ELF-1 (cell line): ENCODE measurements at regions not wholly inside any gene's neighbourhood (a gene's known extent, or its start where the extent isn't known, plus 50 kb on each side); places are given as distances from the start of the nearest gene placed in this dataset.
"Not testable (repeated sequence)": the region's sequence is repeated elsewhere in the genome, so short reads cannot be mapped to it uniquely, and the experiment has no call there.

Experiments used
- DNase-seq: peaks from one replicate; pipeline ENCODE4 v3.0.0-alpha.2; 2016; ENCODE audit warnings: low read depth, low spot score

DNA sequence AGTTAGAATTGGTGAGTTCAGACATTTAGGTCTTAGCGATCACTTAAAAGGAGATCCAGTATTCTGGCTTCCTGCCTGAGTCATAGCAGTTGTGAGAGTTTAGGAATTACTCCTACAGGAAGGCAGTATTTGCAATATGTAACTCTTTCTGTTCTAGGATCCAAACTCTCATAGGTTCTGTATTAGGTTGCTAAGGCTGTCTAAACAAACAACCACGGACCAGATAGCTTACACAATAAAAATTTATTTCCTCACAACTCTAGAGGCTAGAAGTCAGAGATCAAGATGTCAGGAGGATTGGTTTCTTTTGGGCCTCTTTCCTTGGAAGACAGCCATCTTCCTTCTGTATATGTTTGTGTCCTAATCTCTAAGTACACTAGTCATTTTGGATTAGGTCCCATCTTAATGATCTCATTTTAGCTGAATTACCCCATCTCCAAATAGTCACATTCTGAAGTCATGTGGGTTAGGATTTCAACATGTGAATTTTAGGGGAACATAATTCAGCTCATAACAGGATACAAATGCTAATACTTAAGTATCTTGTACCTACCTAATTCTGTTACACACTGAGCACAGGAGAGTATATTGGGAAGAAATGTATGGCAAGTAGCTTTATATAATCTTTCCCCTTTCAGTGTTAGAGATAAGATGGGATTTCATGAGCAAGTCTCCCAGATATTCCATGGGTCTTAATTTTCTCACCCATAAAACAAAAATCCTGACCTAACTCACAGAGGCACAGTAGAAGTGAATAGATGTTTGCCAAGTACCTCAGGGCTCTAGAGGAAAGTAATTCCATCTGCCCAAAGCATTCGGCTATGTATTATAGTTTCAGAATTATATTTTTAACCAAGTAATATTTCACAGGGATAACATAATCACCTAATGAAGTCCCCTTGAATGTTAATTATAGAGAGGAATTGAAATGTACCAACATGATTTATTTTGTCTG is 144.4 kb downstream of the PTBP2 start:
- DNase-seq: no peak

DNA sequence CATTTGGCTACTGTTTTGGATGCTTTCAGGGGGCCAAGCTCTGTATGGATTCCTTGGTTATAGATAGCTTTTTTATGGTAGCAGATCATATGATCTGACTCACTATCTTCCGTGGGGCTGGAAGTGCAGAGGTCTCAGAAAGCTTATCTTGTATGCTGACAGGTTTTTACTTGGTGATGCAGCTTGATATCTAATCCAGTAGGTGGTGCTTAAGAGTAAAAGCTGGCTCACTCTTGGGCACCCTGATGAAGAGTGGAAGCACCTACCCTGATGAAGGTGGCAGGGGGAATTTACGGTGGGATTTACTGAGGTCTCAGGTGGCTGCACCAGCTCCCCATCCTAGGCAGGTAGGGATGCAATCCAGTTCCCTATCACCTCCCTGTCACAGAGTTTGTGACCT is 151.2 kb downstream of the PTBP2 start:
- DNase-seq: no peak

DNA sequence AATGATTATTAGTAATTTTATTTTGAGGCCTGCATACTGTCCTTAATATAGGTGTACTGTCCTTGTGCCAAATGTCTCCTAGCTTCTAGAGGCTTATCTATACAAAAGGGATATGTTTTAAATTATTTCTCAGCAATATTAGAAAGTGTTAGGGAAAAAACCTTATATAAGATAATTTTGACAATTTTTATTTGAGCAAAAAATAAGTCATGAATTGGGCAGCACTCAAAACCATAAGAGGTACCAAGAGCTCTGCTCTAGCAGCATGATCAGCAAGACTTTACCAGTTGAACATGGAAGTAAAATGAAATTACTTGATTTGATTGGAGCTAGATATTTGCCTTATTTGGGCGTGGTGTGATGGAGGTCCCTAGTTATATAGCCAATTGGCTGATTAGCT is 157.1 kb downstream of the PTBP2 start:
- DNase-seq: no peak

DNA sequence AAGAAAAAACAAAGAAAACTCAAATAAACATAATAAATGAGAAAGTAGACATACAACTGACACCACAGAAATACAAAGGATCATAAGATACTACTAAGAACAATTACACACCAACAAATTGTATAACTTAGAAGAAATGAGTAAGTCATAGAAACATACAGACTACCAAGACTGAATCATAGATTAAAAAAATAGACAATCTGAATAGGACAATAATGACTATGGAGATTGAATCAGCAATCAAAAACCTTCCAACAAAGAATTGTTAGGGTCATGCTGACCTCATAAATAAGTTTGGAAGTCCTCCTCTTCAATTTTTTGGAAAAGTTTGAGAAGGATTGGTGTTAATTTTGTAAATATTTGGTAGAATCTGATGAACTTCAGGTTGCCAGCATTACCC is 159.0 kb downstream of the PTBP2 start:
- DNase-seq: no peak

DNA sequence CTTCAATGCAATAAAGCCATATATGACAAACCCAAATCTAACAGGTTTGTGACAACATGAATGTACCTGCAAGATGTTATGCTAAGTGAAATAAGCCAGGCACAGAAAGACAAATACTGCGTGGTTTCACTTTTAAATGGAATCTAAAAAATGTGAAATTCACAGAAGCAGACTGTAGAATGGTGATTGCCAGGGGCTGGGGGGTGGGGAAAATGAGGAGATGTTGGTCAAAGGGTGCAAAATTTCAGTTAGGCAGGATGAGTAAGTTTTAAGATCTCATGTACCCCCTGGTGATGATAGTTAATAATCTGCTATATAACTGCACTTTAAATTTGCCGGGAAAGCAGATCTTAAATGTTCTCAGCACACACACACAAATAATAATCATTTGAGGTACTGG is 160.5 kb downstream of the PTBP2 start:
- DNase-seq: no peak

DNA sequence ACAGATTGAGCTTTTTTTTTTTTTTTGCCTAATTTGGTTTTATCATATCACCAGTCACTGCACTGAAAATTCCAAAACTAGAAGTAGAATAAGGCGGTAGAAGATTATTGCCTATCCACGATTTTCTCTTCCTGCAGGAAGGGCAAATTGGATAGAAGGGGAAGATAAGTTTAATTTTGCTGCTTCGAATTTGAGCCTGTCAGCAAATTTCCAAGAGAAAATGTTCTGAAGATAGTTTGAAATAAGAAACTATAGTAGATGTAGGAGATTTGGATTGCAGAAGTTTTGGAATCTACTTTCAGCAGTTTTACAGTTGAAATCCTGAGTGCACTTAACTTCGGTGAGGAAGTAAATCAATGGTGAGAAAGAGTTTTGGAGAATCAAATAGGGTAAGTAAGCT is 164.9 kb downstream of the PTBP2 start:
- no peak for DNase-seq

DNA sequence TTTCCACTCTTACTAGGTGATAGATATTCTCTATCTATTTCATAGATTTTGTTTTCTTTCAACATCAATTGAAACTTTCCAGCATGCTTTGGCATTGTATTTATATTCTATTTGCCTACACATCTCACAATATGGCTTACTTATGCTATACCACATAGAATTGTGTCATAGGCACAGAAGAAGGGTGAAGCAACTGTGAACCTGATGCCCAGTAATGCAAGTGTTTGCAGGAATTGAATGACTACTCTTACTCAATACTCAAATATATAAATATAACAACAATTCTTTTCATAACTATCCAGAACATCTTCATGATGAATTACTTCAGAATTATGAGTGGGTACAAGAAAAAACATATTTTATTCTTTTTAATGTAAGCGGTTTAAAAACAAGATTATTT is 165.9 kb downstream of the PTBP2 start:
- no peak for DNase-seq

DNA sequence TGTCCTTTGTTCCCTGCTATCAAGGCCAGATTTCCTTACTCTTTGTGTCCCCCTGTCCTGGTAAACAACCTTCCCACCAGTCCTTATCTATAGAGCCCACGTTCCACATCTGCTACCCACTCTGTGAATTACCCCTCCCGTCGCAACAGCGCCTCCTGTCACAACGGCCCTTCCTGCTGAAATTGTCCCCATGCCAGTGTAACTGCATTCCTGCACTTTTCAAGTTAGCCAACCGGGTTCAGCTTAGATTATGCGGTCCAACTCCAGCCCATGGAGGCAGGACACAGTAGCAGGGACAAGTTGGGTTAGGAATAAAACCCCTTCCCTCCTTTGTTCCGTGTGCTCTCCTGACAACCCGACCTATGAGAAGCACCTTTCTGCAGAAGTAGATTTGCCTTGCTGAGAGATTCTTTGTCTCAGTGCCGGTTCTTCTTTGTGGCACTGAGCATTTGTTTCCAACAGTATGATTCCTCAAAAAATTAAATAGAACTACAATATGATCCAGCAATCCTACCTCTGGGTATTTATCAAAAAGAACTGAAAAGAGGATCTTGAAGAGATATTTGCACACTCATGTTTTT is 180.3 kb downstream of the PTBP2 start:
- no peak for DNase-seq

DNA sequence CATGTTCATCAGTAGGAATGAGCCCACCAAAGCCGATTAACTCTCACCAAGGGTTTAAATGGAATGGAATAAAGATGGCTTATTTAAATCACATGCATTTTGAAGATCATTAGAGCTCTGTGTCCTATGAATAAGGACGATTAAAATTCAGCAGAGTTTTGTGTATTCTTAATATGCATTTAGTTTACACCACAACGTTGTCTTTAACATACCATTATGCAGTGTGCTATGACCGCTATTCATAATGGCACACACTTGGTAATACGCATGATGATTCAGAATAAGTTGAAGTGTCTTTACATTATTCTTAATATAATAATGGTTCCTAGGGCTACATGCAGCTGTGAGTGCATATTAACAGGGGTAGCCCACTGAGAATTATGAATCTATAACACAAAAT is 190.7 kb downstream of the PTBP2 start:
- DNase-seq: no peak

DNA sequence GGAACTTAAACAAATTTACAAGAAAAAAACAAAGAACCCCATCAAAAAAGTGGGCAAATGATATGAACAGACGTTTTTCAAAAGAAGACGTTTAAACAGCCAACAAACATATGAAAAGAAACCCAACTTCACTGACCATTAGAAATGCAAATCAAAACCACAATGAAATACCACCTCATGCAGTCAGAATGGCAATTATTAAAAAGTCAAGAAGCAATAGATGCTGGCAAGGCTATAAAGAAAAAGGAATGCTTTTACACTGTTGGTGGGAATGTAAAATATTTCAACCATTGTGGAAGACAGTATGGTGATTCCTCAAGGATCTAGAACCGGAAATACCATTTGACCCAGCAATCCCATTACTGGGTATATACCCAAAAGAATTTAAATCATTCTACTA is 194.1 kb downstream of the PTBP2 start:
- DNase-seq: not testable (repeated sequence)

DNA sequence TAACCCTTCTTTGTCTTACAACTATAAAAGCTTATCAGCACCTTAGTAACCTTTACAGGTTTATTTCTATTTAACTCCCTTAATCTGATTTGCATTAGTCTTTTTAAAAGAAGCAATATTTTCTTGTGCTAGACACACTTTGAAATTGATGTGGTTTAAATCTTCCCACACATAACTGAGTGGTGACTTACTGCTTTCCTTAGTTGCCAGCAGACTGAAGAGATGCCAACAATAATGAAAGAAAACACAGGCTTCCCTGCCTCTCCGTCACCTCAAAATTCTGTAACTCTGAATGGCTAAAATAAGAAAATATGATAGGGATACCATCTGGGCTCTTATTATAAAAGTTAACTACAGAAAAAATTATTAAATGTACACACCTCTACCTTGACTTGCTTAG is 196.8 kb downstream of the PTBP2 start:
- no peak for DNase-seq

DNA sequence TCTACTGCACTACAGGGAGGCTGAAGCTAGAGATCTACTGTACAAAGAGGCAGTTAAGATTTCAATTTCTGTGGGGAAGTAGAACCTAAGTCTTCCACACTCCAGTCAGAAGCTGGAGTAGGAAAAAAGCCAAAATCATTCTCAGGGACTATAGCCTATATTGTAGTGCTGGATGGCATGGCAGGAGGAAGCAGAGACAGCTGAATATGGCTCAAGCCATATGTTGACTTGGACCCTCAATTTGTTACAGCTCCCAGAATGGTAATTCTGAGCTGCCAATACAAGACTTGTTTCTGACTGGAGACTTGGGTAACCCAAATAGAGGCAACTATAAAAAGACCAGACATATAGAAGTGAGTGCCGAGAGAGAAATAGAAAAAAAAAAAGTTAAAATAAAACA is 200.6 kb downstream of the PTBP2 start:
- DNase-seq: no peak

DNA sequence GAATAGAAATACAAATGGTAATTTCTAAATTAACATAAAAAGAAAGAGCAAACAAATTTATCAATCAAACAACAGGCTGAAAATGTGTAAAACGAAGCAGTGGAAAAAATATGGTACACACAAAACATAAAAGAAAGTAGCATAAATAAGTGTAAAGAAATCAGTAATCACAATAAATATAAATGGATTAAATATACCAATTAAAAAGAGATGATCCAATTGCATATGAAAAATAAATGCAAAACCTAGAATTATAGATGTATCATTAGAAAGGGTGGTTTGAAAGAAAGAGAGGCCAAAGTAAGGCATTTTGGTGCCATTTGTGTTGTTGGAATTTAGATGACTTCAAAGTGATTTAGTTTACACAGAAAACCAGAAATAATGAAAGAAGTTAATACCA is 202.2 kb downstream of the PTBP2 start:
- no peak for DNase-seq

DNA sequence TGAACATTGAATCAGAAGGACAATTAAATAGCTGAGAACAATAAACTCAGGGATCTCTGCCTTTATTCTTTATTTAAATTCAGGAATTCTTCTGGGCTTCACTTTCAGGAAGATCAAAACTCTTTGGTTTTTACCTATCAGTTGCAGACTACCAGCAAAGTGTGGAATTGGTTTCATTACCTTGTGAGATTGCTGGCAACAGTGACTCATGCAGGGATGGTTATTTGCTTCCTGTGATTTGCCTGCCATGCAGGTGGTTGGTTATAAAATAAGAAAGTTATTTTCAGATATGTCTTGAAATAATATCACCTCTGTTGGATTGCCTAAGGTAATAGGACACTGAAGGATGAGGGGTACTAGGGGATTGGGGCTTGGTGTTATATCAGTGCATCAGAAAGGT is 204.6 kb downstream of the PTBP2 start:
- no peak for DNase-seq

DNA sequence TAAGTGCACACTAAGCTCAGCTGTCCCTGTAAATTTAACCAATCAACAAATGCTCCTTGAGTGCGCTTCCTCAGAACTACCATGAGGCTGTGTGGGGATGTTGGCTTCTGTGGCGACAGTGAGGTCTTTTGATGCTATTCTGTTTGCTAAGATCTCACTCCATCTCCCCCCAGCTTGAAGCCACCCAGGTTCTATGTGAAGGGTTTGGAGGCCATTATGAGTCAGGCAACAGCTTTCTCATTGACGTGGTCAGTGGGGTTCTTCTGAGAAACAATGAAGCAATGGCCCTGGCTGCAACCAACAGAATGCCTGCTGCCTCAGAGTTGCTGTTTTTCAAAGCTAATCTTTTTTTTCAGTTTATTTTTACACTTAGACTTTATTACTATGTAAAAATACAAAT is 205.5 kb downstream of the PTBP2 start:
- peak; percentile 4 for DNase-seq

DNA sequence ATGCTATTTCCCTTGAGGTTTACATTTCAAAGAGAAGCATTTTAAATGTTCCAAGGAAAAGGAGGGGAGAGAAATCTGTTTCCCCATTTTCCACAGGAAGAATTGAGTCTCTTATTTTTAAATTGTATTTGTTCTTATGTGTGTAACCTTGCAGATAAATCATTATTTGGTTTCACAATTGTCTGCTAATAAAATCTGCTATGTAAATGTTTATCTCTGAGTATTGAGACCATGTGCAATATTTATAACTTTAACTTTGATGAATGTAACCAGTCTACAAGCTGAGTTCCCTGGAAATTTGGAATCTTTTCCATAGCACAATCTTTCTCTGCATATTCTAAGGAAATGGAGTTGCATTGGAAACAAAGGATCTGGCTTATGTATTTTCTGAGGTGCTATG is 209.6 kb downstream of the PTBP2 start:
- DNase-seq: no peak

DNA sequence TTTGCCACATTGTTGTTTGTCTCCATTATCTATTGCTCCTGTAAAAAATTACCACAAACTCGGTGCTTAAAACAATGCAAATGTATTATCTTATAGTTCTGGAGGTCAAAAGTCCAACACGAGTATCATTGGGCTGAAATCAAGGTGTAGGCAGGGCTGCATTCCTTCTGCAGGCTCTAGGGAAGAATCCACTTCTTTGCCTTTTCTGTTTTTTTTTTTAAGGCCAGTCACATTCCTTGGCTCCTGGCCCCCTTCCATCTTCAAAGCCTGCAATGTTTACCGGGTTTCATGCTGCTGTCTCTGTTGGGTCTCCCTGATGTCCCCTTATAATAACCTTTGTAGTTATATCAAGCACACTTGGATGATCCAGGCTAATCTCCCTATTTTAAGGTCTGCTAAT is 212.7 kb downstream of the PTBP2 start:
- peak; percentile 13 for DNase-seq

DNA sequence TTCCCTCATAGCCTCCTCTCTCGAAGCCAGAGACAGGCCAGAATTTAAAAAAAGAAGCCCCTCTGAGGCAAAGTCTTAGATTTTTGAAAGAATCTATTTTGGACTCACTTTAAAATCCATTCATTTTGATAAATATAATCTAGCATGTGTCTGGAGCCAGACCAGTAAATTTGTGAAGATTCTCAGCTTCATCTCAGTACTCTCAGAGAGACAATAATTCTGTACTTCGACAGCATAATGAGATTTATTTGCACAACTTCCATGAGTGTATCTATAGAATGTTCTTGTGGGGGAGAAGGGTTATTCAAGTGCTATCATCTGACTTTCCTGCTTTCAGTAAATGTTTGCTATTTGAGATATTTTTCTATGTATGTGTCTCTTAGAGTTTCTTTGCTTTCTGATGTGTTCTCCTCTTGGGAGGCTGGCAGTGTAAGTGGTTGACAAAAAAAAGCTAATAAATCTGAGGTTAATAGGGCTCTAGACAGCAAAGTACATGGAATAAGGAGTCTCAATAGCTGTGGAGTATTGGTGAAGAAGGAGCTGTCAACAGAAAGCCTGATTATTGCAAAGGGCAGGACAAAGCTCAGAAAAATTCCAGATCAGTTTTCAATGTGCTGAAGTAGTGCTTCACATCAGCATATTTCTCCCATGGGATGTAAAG is 223.0 kb downstream of the PTBP2 start:
- no peak for DNase-seq

DNA sequence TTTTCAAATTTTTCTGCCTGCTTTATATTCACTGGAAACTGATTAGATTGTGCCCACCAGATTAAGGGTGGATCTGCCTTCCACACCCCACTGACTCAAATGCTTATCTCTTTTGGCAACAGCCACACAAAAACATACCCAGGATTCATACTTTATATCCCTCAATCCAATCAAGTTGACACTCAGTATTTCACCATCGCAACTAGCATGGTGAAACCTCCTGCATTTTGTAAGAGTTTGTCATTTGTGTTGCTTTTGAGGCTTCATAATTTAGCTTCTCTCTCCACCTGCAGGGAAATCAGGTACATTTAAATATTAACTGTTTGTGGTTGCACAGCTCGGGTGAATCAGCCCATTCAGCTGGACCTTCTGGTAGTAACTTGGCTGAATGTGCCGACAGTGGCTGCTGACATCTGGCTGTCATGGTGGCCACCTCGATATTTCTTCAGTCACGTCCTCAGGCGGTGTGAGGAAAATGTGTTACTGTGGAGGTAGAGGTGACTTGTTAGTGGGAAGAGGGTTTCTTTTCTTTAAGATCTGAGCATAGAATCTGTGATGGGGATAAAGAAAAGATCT is 224.0 kb downstream of the PTBP2 start:
- no peak for DNase-seq

DNA sequence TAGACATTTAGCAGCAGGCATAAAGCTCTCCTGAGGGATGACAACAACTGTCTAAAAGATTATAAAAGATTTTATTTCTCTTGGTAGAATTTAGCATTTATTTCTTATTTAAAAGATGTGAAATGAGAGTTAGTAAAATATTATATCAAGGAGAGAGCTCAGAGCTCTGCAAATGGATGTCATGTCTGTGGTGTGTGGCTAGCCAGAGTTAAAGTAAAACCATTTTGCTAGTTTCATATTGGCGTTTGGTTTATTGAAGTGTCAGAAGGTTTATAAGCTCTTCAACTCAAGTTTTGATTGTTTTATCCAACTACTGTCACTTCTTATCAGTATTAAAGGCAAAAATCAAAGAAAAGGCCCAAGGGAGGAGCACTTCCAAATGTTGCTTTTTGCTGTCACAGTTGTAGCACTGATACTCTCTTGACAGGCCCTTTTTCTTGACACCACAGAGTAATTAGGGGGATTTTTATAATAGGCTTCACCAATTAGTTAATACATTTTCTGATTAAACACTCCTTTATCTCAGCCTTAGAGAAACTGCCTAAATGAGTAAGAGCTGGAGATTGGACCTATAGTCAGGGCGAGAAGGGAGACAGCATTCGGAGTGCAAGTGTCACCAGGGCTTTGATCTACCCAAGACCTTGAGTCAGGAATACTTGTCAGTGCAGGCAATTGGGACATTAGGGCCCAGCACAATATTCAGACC is 233.9 kb downstream of the PTBP2 start:
- no peak for DNase-seq

DNA sequence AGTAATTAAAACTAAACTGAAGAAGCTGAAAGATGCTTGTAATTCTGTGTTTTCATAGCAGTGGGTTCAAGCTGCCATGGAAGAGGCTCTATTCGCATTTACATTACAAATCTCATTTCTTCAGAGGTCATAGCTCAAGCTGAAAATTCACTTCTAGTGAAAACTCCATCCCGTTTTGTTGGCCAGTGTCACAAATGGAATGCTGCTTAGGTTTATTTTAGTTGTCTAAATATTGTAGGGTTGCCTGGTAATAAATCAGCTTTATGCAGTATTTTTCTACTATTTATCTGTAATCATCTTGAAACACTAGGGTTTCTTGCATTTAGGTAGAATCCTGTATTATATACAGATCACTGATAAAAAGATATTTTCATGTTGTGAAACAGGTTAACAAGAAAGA is 240.6 kb downstream of the PTBP2 start:
- DNase-seq: no peak

DNA sequence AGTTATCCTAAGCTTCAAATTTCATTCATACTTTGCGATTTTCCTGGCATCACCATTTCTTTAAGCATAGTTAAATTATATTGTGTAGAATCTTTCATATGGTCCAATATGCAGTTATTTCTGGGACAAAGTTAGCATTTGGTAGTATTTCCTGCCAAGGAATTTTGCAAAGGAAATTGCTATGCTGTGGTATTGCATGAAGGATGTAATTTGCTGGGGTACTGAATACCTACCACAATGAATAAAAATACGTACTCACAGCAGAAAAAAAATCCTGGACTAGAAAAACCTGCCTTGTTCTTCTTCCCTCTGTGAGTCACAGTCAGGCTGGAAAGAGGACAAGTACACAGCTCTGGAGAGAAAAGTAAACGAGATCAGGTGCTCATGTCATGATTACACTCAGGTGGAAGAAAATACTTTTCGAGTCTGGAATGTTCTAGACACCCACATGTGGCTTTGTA is 241.2 kb downstream of the PTBP2 start:
- DNase-seq: no peak
